Chondrocyte (in vitro differentiated cells): ENCODE measurements at regions not wholly inside any gene's neighbourhood (a gene's known extent, or its start where the extent isn't known, plus 50 kb on each side); places are given as distances from the start of the nearest gene placed in this dataset.
A peak's percentile ranks its signal among the peaks of the same experiment; 100 is the strongest.

Source experiments
- DNase-seq: peaks from one replicate; pipeline ENCODE4 v3.0.0; 2021; ENCODE audit warnings: mixed read lengths, low spot score
- H3K27ac Mint-ChIP-seq: one replicate; pipeline ENCODE4 v1.8.0; 2021; ENCODE audit warnings: mild to moderate bottlenecking, moderate library complexity, mixed read lengths; ENCODE audit not compliant: unreplicated experiment
- H3K27me3 Mint-ChIP-seq: 2 replicates; pipeline ENCODE4 v1.8.0; 2021; ENCODE audit warnings: low read depth, mixed read lengths
- H3K36me3 Mint-ChIP-seq: 2 replicates; pipeline ENCODE4 v1.8.0; 2021; ENCODE audit warnings: low read depth, mixed read lengths
- H3K4me1 Mint-ChIP-seq: 2 replicates; pipeline ENCODE4 v1.8.0; 2021; ENCODE audit warnings: low read depth, mild to moderate bottlenecking, mixed read lengths
- H3K4me3 Mint-ChIP-seq: one replicate; pipeline ENCODE4 v1.8.0; 2021; ENCODE audit warnings: mild to moderate bottlenecking, moderate library complexity, mixed read lengths; ENCODE audit not compliant: unreplicated experiment
- H3K9me3 Mint-ChIP-seq: 2 replicates; pipeline ENCODE4 v1.8.0; 2021; ENCODE audit warnings: low read depth, mixed read lengths
- TF ChIP-seq, protein P1 (sequence below): fragments of 200-600 bp; sonication (generic); IDR thresholded peaks from 2 replicates; pipeline ENCODE4 v1.5.0; 2021; ENCODE audit warnings: antibody characterized with exemption, mild to moderate bottlenecking, moderate library complexity

DNA sequence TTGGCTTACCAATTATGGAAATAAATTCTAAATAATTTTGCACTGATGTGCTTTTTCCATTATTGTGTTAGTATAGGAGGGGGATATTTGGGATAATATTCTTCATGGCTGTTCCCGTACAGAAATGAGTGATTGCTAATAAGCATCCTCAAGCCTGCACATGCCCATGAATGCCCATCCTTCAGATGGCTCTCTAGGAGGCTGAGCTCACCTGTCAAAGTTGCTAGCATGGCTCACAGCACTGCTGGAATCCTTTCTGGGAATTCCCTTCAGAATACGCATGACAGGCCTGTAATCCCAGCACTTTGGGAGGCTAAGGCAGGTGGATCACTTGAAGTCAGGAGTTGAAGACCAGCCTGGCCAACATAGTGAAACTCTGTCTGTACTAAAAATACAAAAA, 124.1 kb downstream of the NXNL2 start:
- TF ChIP-seq, protein P1, sequence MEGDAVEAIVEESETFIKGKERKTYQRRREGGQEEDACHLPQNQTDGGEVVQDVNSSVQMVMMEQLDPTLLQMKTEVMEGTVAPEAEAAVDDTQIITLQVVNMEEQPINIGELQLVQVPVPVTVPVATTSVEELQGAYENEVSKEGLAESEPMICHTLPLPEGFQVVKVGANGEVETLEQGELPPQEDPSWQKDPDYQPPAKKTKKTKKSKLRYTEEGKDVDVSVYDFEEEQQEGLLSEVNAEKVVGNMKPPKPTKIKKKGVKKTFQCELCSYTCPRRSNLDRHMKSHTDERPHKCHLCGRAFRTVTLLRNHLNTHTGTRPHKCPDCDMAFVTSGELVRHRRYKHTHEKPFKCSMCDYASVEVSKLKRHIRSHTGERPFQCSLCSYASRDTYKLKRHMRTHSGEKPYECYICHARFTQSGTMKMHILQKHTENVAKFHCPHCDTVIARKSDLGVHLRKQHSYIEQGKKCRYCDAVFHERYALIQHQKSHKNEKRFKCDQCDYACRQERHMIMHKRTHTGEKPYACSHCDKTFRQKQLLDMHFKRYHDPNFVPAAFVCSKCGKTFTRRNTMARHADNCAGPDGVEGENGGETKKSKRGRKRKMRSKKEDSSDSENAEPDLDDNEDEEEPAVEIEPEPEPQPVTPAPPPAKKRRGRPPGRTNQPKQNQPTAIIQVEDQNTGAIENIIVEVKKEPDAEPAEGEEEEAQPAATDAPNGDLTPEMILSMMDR = no peak
- Mint-ChIP-seq H3K36me3 (no peaks in the 10 kb centered on the region), H3K4me3 (no peak overlapping the region), H3K4me1 (peaks cover 5% of the 10 kb centered on the region), H3K9me3 (peaks cover 7% of the 10 kb centered on the region), H3K27me3 (peaks cover 2% of the 10 kb centered on the region), H3K27ac (no peak overlapping the region)
- no peak for DNase-seq

DNA sequence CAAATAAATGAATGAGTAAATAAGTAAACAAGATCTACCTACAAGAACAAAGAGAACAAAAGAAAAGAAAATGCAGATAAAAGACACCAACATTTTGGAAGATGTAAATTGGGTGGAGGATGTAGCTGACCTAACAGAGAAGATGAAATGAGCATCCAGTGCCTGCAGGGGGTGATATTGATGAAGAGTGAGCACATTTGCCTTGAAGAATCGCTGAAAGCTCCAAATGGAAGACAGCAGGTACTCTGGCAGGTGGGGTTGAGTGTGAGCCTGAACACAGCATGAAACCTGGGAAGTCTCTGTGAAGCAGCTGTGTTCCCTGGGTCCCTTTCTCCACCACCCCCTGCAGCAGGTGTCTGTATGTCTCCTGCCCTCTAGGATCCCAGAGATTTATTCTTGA, 125.6 kb downstream of the NXNL2 start:
- Mint-ChIP-seq H3K27me3 (peaks cover 2% of the 10 kb centered on the region), H3K9me3 (peaks cover 9% of the 10 kb centered on the region), H3K36me3 (no peaks in the 10 kb centered on the region), H3K4me1 (peaks cover 5% of the 10 kb centered on the region), H3K27ac (no peak overlapping the region), H3K4me3 (no peak overlapping the region)
- no peak for DNase-seq
- TF ChIP-seq, protein P1 = peak; percentile 70

DNA sequence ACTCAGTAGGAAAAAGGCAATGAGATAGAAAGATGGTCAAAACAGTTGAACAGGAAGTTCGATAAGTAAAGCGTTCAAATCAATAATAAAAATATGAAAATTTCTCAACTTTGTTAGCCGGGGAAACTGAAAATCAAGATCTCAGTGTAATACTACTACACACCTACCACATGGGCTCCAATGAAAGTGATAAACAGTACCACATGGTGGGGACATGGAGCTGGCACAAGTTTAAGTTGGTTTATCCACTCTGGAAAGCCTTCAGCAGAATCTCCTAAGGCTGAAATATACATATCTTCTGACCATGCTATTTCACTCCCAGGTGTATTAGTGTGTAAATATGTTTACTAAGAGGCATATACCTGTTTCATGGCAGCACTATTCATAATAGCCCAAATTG, 126.8 kb downstream of the NXNL2 start:
- H3K27me3 Mint-ChIP-seq = peaks cover 5% of the 10 kb centered on the region
- no peak overlapping the region for H3K4me3 Mint-ChIP-seq
- H3K36me3 Mint-ChIP-seq = no peaks in the 10 kb centered on the region
- DNase-seq = no peak
- H3K4me1 Mint-ChIP-seq = peaks cover 5% of the 10 kb centered on the region
- H3K27ac Mint-ChIP-seq = no peak overlapping the region
- TF ChIP-seq, protein P1 = peak; percentile 47
- peaks cover 9% of the 10 kb centered on the region for H3K9me3 Mint-ChIP-seq

DNA sequence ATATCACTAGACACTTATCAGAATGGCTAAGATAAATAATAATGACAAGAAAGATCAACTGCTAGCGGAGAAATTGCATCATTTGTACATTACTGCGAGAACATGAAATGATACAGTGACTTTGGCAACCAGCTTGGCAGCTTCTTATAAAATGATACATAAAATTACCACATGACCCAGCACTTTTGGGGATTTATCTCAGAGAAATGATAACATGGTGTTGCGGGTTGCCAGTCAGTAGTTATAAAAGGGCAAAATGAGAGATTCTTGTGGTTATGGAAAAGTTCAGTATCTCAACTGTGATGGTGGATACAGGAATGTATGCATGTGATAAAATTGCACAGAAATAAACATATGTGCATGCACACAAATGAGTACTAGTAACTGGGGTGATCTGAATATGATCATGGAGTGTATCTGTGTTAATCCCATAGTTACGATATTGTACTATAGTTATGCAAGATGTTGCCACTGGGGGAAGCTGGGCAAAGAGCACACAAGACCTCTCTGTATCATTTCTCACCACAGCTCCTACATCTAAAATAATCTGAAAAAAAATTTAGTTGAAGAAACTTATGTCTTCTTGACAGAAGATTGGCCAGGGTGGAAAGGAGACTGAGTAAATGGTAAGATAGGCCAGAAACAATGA, 128.9 kb downstream of the NXNL2 start:
- peaks cover 5% of the 10 kb centered on the region for H3K27me3 Mint-ChIP-seq
- TF ChIP-seq, protein P1 = no peak
- H3K36me3 Mint-ChIP-seq = no peaks in the 10 kb centered on the region
- DNase-seq = no peak
- H3K4me1 Mint-ChIP-seq = no peaks in the 10 kb centered on the region
- peaks cover 9% of the 10 kb centered on the region for H3K9me3 Mint-ChIP-seq
- H3K4me3 Mint-ChIP-seq = no peak overlapping the region
- H3K27ac Mint-ChIP-seq = no peak overlapping the region

DNA sequence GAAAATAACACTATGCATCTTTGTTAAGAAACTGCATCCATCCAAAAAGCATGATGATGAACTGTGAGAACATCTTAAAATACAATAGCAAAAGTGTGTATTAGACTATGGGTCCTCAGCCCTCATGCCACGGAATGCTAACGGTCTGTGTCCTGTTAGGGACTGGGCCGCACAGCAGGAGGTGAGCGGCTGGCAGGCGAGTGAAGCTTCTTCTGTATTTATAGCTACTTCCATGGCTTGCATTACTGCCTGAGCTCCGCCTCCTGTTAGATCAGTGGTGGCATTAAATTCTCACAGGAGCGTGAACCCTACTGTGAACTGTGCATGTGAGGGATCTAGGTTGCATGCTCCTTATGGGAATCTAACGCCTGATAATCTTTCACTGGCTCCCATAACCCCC, 129.8 kb downstream of the NXNL2 start:
- Mint-ChIP-seq H3K36me3 (peaks cover under 1% of the 10 kb centered on the region), H3K9me3 (peaks cover 9% of the 10 kb centered on the region), H3K27ac (no peak overlapping the region), H3K27me3 (peaks cover 5% of the 10 kb centered on the region), H3K4me3 (no peak overlapping the region), H3K4me1 (no peaks in the 10 kb centered on the region)
- no peak for DNase-seq
- TF ChIP-seq, protein P1 = no peak
